Hepatocyte (in vitro differentiated cells): ENCODE measurements at regions not wholly inside any gene's neighbourhood (a gene's known extent, or its start where the extent isn't known, plus 50 kb on each side); places are given as distances from the start of the nearest gene placed in this dataset.

ENCODE experiments used
- EZH2 ChIP-seq: fragments of 200-600 bp; sonication (generic); IDR thresholded peaks from 2 replicates; pipeline ENCODE4 v1.6.1; 2016; ENCODE audit warnings: antibody characterized with exemption, mild to moderate bottlenecking, borderline replicate concordance
- EZH2phosphoT487 ChIP-seq: fragments of 200-600 bp; sonication (generic); IDR thresholded peaks from one replicate; pipeline ENCODE4 v1.6.1; 2018; ENCODE audit warnings: antibody characterized with exemption, mild to moderate bottlenecking, low read depth, moderate library complexity; ENCODE audit not compliant: unreplicated experiment, severe bottlenecking
- TF ChIP-seq, protein P1 (sequence below): fragments of 200-600 bp; sonication (generic); IDR thresholded peaks from 2 replicates; pipeline ENCODE4 v1.5.1; 2016; ENCODE audit warnings: antibody characterized with exemption, mild to moderate bottlenecking; ENCODE audit not compliant: poor library complexity

DNA sequence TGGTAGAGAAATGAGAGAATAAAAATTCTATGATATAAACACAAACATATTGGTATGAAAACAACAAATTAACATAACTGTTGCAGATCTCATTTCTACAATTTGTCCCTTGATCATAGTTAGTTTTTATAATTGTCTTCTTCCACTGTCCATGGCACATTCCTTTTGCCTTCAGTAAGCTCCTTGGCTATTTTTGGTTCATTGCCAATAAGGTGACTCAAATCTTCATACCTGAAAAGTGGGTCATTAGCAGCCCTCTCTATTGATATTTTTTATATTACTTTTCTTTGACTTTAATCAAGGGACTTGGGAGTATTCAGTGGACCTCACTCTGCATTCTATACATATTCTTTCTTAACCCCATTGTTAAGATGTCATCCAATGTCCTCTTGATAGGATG lies 552.9 kb downstream of the TDRD15 start:
- TF ChIP-seq EZH2 (no peak), EZH2phosphoT487 (no peak)
- TF ChIP-seq, protein P1, sequence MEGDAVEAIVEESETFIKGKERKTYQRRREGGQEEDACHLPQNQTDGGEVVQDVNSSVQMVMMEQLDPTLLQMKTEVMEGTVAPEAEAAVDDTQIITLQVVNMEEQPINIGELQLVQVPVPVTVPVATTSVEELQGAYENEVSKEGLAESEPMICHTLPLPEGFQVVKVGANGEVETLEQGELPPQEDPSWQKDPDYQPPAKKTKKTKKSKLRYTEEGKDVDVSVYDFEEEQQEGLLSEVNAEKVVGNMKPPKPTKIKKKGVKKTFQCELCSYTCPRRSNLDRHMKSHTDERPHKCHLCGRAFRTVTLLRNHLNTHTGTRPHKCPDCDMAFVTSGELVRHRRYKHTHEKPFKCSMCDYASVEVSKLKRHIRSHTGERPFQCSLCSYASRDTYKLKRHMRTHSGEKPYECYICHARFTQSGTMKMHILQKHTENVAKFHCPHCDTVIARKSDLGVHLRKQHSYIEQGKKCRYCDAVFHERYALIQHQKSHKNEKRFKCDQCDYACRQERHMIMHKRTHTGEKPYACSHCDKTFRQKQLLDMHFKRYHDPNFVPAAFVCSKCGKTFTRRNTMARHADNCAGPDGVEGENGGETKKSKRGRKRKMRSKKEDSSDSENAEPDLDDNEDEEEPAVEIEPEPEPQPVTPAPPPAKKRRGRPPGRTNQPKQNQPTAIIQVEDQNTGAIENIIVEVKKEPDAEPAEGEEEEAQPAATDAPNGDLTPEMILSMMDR: no peak
